ENCODE measurements at regions not wholly inside any gene's neighbourhood (a gene's known extent, or its start where the extent isn't known, plus 50 kb on each side); places are given as distances from the start of the nearest gene placed in this dataset.

GRCh38 chr2:47282621-47283272 is 86.4 kb upstream of the EPCAM start:
- TF ChIP-seq EZH2 (IDR thresholded peaks at IDR 0.05; ENCODE audit: borderline replicate concordance, low read length) (no peak), CTCF (IDR thresholded peaks at IDR 0.05; ENCODE audit: low read length) (no peak)
